Activated CD8-positive, alpha-beta memory T cell treated with anti-CD3 and anti-CD28 coated beads, Interleukin-2, amount 10 ng/mL, durations not matched to agents 7 days and 5 days (primary cell): ENCODE measurements at regions not wholly inside any gene's neighbourhood (a gene's known extent, or its start where the extent isn't known, plus 50 kb on each side); places are given as distances from the start of the nearest gene placed in this dataset.
"Not testable (repeated sequence)": the region's sequence is repeated elsewhere in the genome, so short reads cannot be mapped to it uniquely, and the experiment has no call there.

Source experiments
- ATAC-seq: fragments of 150-1000 bp; cut with Tn5 transposase; one replicate; pipeline ENCODE4 v1.10.0; 2021; ENCODE audit warnings: moderate library complexity
- CTCF ChIA-PET: fragments of 350-600 bp; sonication (Branson Sonifier 250); formaldehyde crosslinking; loops from one replicate; lab custom pipeline; 2021; ENCODE audit warnings: antibody characterized with exemption; lab: Charles Lee
- DNase-seq: peaks from one replicate; pipeline ENCODE4 v3.0.0-alpha.2; 2020
- H3K27ac Mint-ChIP-seq: one replicate; pipeline ENCODE4 v1.8.0; 2021; ENCODE audit warnings: mild to moderate bottlenecking, mixed read lengths
- H3K27me3 Mint-ChIP-seq: one replicate; pipeline ENCODE4 v1.8.0; 2021; ENCODE audit warnings: mixed read lengths
- H3K36me3 Mint-ChIP-seq: one replicate; pipeline ENCODE4 v1.8.0; 2021; ENCODE audit warnings: mild to moderate bottlenecking, mixed read lengths
- H3K4me1 Mint-ChIP-seq: one replicate; pipeline ENCODE4 v1.8.0; 2021; ENCODE audit warnings: mixed read lengths
- H3K4me3 Mint-ChIP-seq: one replicate; pipeline ENCODE4 v1.8.0; 2021; ENCODE audit warnings: mild to moderate bottlenecking, moderate library complexity, mixed read lengths
- H3K9me3 Mint-ChIP-seq: one replicate; pipeline ENCODE4 v1.8.0; 2022; ENCODE audit warnings: low read depth, mixed read lengths

GRCh38 chr7:86137343-86137742 lies 506.4 kb upstream of the GRM3 start:
- H3K4me3 Mint-ChIP-seq, result no peak overlapping the region
- ATAC-seq (no peak), DNase-seq (no peak)
- no peaks in the 10 kb centered on the region for H3K4me1 Mint-ChIP-seq
- H3K36me3 Mint-ChIP-seq, result no peaks in the 10 kb centered on the region
- CTCF ChIA-PET, result no interaction called here
- H3K27me3 Mint-ChIP-seq, result no peaks in the 10 kb centered on the region
- peaks cover 3% of the 10 kb centered on the region for H3K9me3 Mint-ChIP-seq
- no peak overlapping the region for H3K27ac Mint-ChIP-seq

- H3K9me3 Mint-ChIP-seq, result peaks cover 12% of the 10 kb centered on the region
- H3K4me1 Mint-ChIP-seq, result no peaks in the 10 kb centered on the region
- ATAC-seq (no peak), DNase-seq (no peak)
- no peak overlapping the region for H3K4me3 Mint-ChIP-seq
- H3K36me3 Mint-ChIP-seq, result no peaks in the 10 kb centered on the region
- CTCF ChIA-PET, result no interaction called here
- H3K27me3 Mint-ChIP-seq, result no peaks in the 10 kb centered on the region
- H3K27ac Mint-ChIP-seq, result no peak overlapping the region
Measured at GRCh38 chr7:86130268-86130667, 513.4 kb upstream of the GRM3 start.

GRCh38 chr7:86123476-86123875 lies 520.2 kb upstream of the GRM3 start:
- Mint-ChIP-seq H3K9me3 (peaks cover 16% of the 10 kb centered on the region), H3K4me1 (no peaks in the 10 kb centered on the region), H3K4me3 (no peak overlapping the region), H3K36me3 (no peaks in the 10 kb centered on the region), H3K27ac (no peak overlapping the region), H3K27me3 (no peaks in the 10 kb centered on the region)
- no peak for DNase-seq
- no peak for ATAC-seq
- CTCF ChIA-PET, result no interaction called here

- H3K9me3 Mint-ChIP-seq, result peaks cover 6% of the 10 kb centered on the region
- no peak overlapping the region for H3K27ac Mint-ChIP-seq
- H3K36me3 Mint-ChIP-seq, result no peaks in the 10 kb centered on the region
- H3K27me3 Mint-ChIP-seq, result no peaks in the 10 kb centered on the region
- DNase-seq, result no peak
- CTCF ChIA-PET, result no interaction called here
- no peak overlapping the region for H3K4me3 Mint-ChIP-seq
- no peaks in the 10 kb centered on the region for H3K4me1 Mint-ChIP-seq
- ATAC-seq, result no peak
Measured at GRCh38 chr7:86094166-86094669, 549.5 kb upstream of the GRM3 start.

GRCh38 chr7:86091369-86091768 lies 552.3 kb upstream of the GRM3 start:
- no peaks in the 10 kb centered on the region for H3K4me1 Mint-ChIP-seq
- no peak overlapping the region for H3K27ac Mint-ChIP-seq
- CTCF ChIA-PET, result no interaction called here
- H3K27me3 Mint-ChIP-seq, result no peaks in the 10 kb centered on the region
- no peak for DNase-seq
- H3K36me3 Mint-ChIP-seq, result no peaks in the 10 kb centered on the region
- no peak overlapping the region for H3K4me3 Mint-ChIP-seq
- ATAC-seq, result no peak
- H3K9me3 Mint-ChIP-seq, result peaks cover 2% of the 10 kb centered on the region

- DNase-seq (no peak), ATAC-seq (no peak)
- Mint-ChIP-seq H3K27ac (no peak overlapping the region), H3K9me3 (peaks cover 4% of the 10 kb centered on the region), H3K4me1 (no peaks in the 10 kb centered on the region), H3K27me3 (no peaks in the 10 kb centered on the region), H3K36me3 (no peaks in the 10 kb centered on the region), H3K4me3 (no peak overlapping the region)
- CTCF ChIA-PET, result no interaction called here
Measured at GRCh38 chr7:86089455-86089854, 554.3 kb upstream of the GRM3 start.

GRCh38 chr7:86064572-86064971 lies 579.1 kb upstream of the GRM3 start:
- H3K27ac Mint-ChIP-seq, H3K36me3 Mint-ChIP-seq, H3K4me3 Mint-ChIP-seq, CTCF ChIA-PET, ATAC-seq, DNase-seq, H3K27me3 Mint-ChIP-seq, H3K4me1 Mint-ChIP-seq: not testable (repeated sequence)
- H3K9me3 Mint-ChIP-seq, result peaks cover 14% of the 10 kb centered on the region

- Mint-ChIP-seq H3K4me3 (no peak overlapping the region), H3K36me3 (no peaks in the 10 kb centered on the region), H3K9me3 (peaks cover 13% of the 10 kb centered on the region), H3K4me1 (no peaks in the 10 kb centered on the region), H3K27me3 (no peaks in the 10 kb centered on the region), H3K27ac (no peak overlapping the region)
- DNase-seq (no peak), ATAC-seq (no peak)
- CTCF ChIA-PET, result no interaction called here
Measured at GRCh38 chr7:86058649-86059048, 585.1 kb upstream of the GRM3 start.

GRCh38 chr7:86050918-86051317 lies 592.8 kb upstream of the GRM3 start:
- no peak overlapping the region for H3K4me3 Mint-ChIP-seq
- DNase-seq (no peak), ATAC-seq (no peak)
- no peak overlapping the region for H3K27ac Mint-ChIP-seq
- peaks cover 4% of the 10 kb centered on the region for H3K9me3 Mint-ChIP-seq
- CTCF ChIA-PET, result no interaction called here
- no peaks in the 10 kb centered on the region for H3K27me3 Mint-ChIP-seq
- no peaks in the 10 kb centered on the region for H3K36me3 Mint-ChIP-seq
- no peaks in the 10 kb centered on the region for H3K4me1 Mint-ChIP-seq

GRCh38 chr7:86049910-86050309 lies 593.8 kb upstream of the GRM3 start:
- CTCF ChIA-PET, result no interaction called here
- no peak for DNase-seq
- Mint-ChIP-seq H3K4me1 (no peaks in the 10 kb centered on the region), H3K4me3 (no peak overlapping the region), H3K36me3 (no peaks in the 10 kb centered on the region), H3K27me3 (no peaks in the 10 kb centered on the region), H3K9me3 (peaks cover 4% of the 10 kb centered on the region), H3K27ac (no peak overlapping the region)
- no peak for ATAC-seq

- H3K4me1 Mint-ChIP-seq, H3K27me3 Mint-ChIP-seq, H3K27ac Mint-ChIP-seq, ATAC-seq, DNase-seq, H3K36me3 Mint-ChIP-seq, H3K4me3 Mint-ChIP-seq, CTCF ChIA-PET: not testable (repeated sequence)
- peaks cover 12% of the 10 kb centered on the region for H3K9me3 Mint-ChIP-seq
Measured at GRCh38 chr7:86045197-86045596, 598.5 kb upstream of the GRM3 start.

- H3K4me3 Mint-ChIP-seq, result no peak overlapping the region
- no peak overlapping the region for H3K27ac Mint-ChIP-seq
- H3K36me3 Mint-ChIP-seq, result no peaks in the 10 kb centered on the region
- ATAC-seq (no peak), DNase-seq (no peak)
- no peaks in the 10 kb centered on the region for H3K27me3 Mint-ChIP-seq
- no peaks in the 10 kb centered on the region for H3K4me1 Mint-ChIP-seq
- CTCF ChIA-PET, result no interaction called here
- peaks cover 6% of the 10 kb centered on the region for H3K9me3 Mint-ChIP-seq
Measured at GRCh38 chr7:86025807-86026206, 617.9 kb upstream of the GRM3 start.

- no peak for DNase-seq
- Mint-ChIP-seq H3K36me3 (no peaks in the 10 kb centered on the region), H3K4me1 (no peaks in the 10 kb centered on the region), H3K9me3 (peaks cover 6% of the 10 kb centered on the region), H3K4me3 (no peak overlapping the region), H3K27me3 (no peaks in the 10 kb centered on the region), H3K27ac (no peak overlapping the region)
- CTCF ChIA-PET, result no interaction called here
- ATAC-seq, result no peak
Measured at GRCh38 chr7:86013662-86014061, 630.0 kb upstream of the GRM3 start.

- Mint-ChIP-seq H3K4me1 (no peaks in the 10 kb centered on the region), H3K36me3 (no peaks in the 10 kb centered on the region), H3K9me3 (peaks cover 6% of the 10 kb centered on the region), H3K4me3 (no peak overlapping the region), H3K27ac (no peak overlapping the region), H3K27me3 (no peaks in the 10 kb centered on the region)
- CTCF ChIA-PET, result no interaction called here
- no peak for ATAC-seq
- DNase-seq, result no peak
Measured at GRCh38 chr7:86012971-86013370, 630.7 kb upstream of the GRM3 start.

- Mint-ChIP-seq H3K4me1 (no peaks in the 10 kb centered on the region), H3K27me3 (no peaks in the 10 kb centered on the region), H3K4me3 (no peak overlapping the region), H3K27ac (no peak overlapping the region), H3K36me3 (no peaks in the 10 kb centered on the region), H3K9me3 (peaks cover 9% of the 10 kb centered on the region)
- no peak for ATAC-seq
- CTCF ChIA-PET, result no interaction called here
- no peak for DNase-seq
Measured at GRCh38 chr7:86008898-86009297, 634.8 kb upstream of the GRM3 start.
